ENCODE measurements at regions not wholly inside any gene's neighbourhood (a gene's known extent, or its start where the extent isn't known, plus 50 kb on each side); places are given as distances from the start of the nearest gene placed in this dataset.

GRCh38 chr15:31752065-31752762 is 278.1 kb upstream of the CHRNA7 start:
- DNase-seq (ENCODE audit: extremely low read depth, low read depth) = no peak
- TF ChIP-seq CTCF (IDR thresholded peaks at IDR 0.05; ENCODE audit: low read depth, low read length) = no peak

- no peak for TF ChIP-seq CTCF (IDR thresholded peaks at IDR 0.05; ENCODE audit: low read depth, low read length)
- no peak for DNase-seq (ENCODE audit: extremely low read depth, low read depth)
These were observed 277.4 kb upstream of the CHRNA7 start for GRCh38 chr15:31752905-31753304.

- no peak for TF ChIP-seq CTCF (IDR thresholded peaks at IDR 0.05; ENCODE audit: low read depth, low read length)
- no peak for DNase-seq (ENCODE audit: extremely low read depth, low read depth)
These were observed 272.2 kb upstream of the CHRNA7 start for GRCh38 chr15:31758126-31758525.

GRCh38 chr15:31768055-31768454 is 262.3 kb upstream of the CHRNA7 start:
- TF ChIP-seq CTCF (IDR thresholded peaks at IDR 0.05; ENCODE audit: low read depth, low read length) = no peak
- DNase-seq (ENCODE audit: extremely low read depth, low read depth) = no peak

- TF ChIP-seq CTCF (IDR thresholded peaks at IDR 0.05; ENCODE audit: low read depth, low read length) = no peak
These were observed 256.3 kb upstream of the CHRNA7 start for GRCh38 chr15:31774045-31774444.

GRCh38 chr15:31776039-31776438 is 254.3 kb upstream of the CHRNA7 start:
- no peak for TF ChIP-seq CTCF (IDR thresholded peaks at IDR 0.05; ENCODE audit: low read depth, low read length)
- no peak for DNase-seq (ENCODE audit: extremely low read depth, low read depth)

More at GRCh38 chr15:31774045-31774444, 256.3 kb upstream of the CHRNA7 start:
- no peak for DNase-seq (ENCODE audit: extremely low read depth, low read depth)

GRCh38 chr15:31781261-31781660 is 249.1 kb upstream of the CHRNA7 start:
- TF ChIP-seq CTCF (IDR thresholded peaks at IDR 0.05; ENCODE audit: low read depth, low read length) = no peak
- no peak for DNase-seq (ENCODE audit: extremely low read depth, low read depth)

All from AG09319 (cell line).